HL-60 (cell line): ENCODE measurements at regions not wholly inside any gene's neighbourhood (a gene's known extent, or its start where the extent isn't known, plus 50 kb on each side); places are given as distances from the start of the nearest gene placed in this dataset.

Experiments used
- DNase-seq, 2 experiments: peaks; one replicate each; pipeline ENCODE4 v3.0.0-alpha.2; 2010 to 2020; ENCODE audit warnings: low read depth in 1 of 2, low spot score in 1 of 2
- H3K27ac ChIP-seq: fragments of 250-450 bp; sonication (Bioruptor Pico); replicated peaks from 2 replicates; pipeline ENCODE4 v1.5.1; 2020; ENCODE audit warnings: mild to moderate bottlenecking, moderate library complexity
- H3K27me3 ChIP-seq: fragments of 250-450 bp; sonication (Bioruptor Pico); 2 replicates; pipeline ENCODE4 v1.5.1; 2021; ENCODE audit warnings: mild to moderate bottlenecking, moderate library complexity; ENCODE audit not compliant: insufficient read depth, poor library complexity, severe bottlenecking
- H3K4me3 ChIP-seq: replicated peaks from 2 replicates; pipeline ENCODE4 v1.5.1; 2011; ENCODE audit warnings: mild to moderate bottlenecking, control low read depth, low read length; ENCODE audit not compliant: insufficient read depth
- CTCF ChIP-seq: IDR thresholded peaks from one replicate; pipeline ENCODE4 v1.5.1; 2011; ENCODE audit warnings: low read length, control low read depth, inconsistent platforms; ENCODE audit not compliant: insufficient read depth
- GABPA ChIP-seq: IDR thresholded peaks from 2 replicates; pipeline ENCODE4 v1.6.1; 2012; ENCODE audit warnings: low read depth
- POLR2AphosphoS5 ChIP-seq: IDR thresholded peaks from 2 replicates; pipeline ENCODE4 v1.6.1; 2012; ENCODE audit warnings: low read depth
- SPI1 ChIP-seq: IDR thresholded peaks from 2 replicates; pipeline ENCODE4 v1.6.1; 2012; ENCODE audit warnings: low read depth, mild to moderate bottlenecking, borderline replicate concordance
- TF ChIP-seq, protein P1 (sequence below): IDR thresholded peaks from 2 replicates; pipeline ENCODE4 v1.6.1; 2012; ENCODE audit warnings: low read depth; ENCODE audit not compliant: insufficient replicate concordance

DNA sequence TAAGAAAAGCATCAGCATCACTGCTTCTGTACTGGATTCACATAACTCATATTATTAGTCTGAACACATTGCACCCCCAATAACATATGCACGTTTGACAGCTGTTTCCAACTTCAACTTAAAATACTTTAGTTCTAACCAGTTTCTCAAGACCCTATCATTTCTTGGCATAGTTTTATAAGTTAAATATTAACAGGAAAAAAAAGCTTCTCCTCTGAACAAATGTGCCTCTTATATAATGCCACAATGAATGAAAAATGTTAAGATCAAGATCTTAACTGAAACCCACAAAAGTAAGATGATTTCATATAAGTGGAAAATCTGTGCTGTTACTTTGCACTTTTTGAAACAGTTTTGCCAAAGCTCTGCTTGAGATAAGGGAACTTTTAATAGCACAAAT lies 652.8 kb upstream of the FAM241A start:
- no peak for TF ChIP-seq GABPA
- TF ChIP-seq CTCF, result no peak
- no peak for TF ChIP-seq POLR2AphosphoS5
- Histone ChIP-seq H3K4me3 (no peak overlapping the region), H3K27me3 (no peaks in the 10 kb centered on the region), H3K27ac (no peak overlapping the region)
- DNase-seq, result no peak

DNA sequence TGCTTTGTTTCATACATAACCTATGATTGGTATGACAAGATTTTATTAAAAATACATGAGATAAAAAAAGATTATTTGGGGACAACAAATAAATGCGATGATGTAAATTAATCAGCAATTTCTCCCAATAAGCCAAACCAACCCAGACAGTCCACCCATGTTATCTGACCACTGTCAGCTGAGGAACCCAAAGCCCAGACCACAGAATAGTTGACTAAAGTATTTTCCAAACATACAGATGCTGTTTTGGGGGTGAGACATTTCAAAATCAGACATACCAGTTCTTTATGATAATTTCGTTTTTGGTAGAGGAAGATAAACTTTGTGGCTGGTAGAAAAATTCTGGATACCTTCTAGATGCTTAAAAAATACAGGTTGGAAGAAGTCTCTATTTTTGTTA lies 650.8 kb upstream of the FAM241A start:
- Histone ChIP-seq H3K4me3 (no peak overlapping the region), H3K27me3 (no peaks in the 10 kb centered on the region)
- TF ChIP-seq, protein P1, sequence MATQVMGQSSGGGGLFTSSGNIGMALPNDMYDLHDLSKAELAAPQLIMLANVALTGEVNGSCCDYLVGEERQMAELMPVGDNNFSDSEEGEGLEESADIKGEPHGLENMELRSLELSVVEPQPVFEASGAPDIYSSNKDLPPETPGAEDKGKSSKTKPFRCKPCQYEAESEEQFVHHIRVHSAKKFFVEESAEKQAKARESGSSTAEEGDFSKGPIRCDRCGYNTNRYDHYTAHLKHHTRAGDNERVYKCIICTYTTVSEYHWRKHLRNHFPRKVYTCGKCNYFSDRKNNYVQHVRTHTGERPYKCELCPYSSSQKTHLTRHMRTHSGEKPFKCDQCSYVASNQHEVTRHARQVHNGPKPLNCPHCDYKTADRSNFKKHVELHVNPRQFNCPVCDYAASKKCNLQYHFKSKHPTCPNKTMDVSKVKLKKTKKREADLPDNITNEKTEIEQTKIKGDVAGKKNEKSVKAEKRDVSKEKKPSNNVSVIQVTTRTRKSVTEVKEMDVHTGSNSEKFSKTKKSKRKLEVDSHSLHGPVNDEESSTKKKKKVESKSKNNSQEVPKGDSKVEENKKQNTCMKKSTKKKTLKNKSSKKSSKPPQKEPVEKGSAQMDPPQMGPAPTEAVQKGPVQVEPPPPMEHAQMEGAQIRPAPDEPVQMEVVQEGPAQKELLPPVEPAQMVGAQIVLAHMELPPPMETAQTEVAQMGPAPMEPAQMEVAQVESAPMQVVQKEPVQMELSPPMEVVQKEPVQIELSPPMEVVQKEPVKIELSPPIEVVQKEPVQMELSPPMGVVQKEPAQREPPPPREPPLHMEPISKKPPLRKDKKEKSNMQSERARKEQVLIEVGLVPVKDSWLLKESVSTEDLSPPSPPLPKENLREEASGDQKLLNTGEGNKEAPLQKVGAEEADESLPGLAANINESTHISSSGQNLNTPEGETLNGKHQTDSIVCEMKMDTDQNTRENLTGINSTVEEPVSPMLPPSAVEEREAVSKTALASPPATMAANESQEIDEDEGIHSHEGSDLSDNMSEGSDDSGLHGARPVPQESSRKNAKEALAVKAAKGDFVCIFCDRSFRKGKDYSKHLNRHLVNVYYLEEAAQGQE, result no peak
- no peak for TF ChIP-seq GABPA
- TF ChIP-seq SPI1, result no peak
- no peak for TF ChIP-seq CTCF
- TF ChIP-seq POLR2AphosphoS5, result no peak

GRCh38 chr4:111494971-111495370 lies 650.3 kb upstream of the FAM241A start:
- H3K27me3 ChIP-seq, result no peaks in the 10 kb centered on the region

More for the DNA sequence above, 650.8 kb upstream of the FAM241A start:
- H3K27ac ChIP-seq, result no peak overlapping the region
- no peak for DNase-seq

More at GRCh38 chr4:111494971-111495370, 650.3 kb upstream of the FAM241A start:
- TF ChIP-seq, protein P1, result no peak
- TF ChIP-seq GABPA, result no peak
- no peak for TF ChIP-seq CTCF
- TF ChIP-seq SPI1, result no peak
- no peak for TF ChIP-seq POLR2AphosphoS5
- Histone ChIP-seq H3K4me3 (no peak overlapping the region), H3K27ac (no peak overlapping the region)
- DNase-seq, result no peak
